ENCODE measurements at regions not wholly inside any gene's neighbourhood (a gene's known extent, or its start where the extent isn't known, plus 50 kb on each side); places are given as distances from the start of the nearest gene placed in this dataset.
A peak's percentile ranks its signal among the peaks of the same experiment; 100 is the strongest.

DNA sequence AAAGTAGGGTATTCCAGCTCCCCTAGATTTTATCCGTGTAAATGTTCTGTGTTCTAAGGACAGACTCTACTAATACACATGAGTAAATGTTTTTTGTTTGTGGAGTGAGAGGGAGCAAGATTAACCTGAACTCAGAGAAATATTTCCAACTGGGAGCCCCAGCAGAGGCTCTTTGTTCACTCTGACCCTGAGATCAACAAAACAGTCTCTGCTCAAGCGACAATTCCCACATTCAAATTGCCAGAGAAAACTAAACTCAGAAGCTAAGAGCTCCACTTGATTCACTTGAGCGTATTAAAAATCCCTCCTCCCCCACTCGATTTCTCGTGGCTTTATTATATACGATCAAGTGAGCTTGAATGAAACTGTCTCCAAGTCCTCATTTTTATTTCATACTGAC, 413.9 kb upstream of the JARID2 start:
- no peak for TF ChIP-seq ZNF219 (CRISPR knock-in tag; IDR thresholded peaks at IDR 0.05; ENCODE audit: borderline replicate concordance)
- no peak for TF ChIP-seq PRRX2 (CRISPR knock-in tag; IDR thresholded peaks at IDR 0.05)
- TF ChIP-seq RELA (CRISPR knock-in tag; IDR thresholded peaks at IDR 0.05; ENCODE audit: borderline replicate concordance): no peak
- TF ChIP-seq NR1H2 (CRISPR knock-in tag; IDR thresholded peaks at IDR 0.05): no peak
- TF ChIP-seq, protein P1, sequence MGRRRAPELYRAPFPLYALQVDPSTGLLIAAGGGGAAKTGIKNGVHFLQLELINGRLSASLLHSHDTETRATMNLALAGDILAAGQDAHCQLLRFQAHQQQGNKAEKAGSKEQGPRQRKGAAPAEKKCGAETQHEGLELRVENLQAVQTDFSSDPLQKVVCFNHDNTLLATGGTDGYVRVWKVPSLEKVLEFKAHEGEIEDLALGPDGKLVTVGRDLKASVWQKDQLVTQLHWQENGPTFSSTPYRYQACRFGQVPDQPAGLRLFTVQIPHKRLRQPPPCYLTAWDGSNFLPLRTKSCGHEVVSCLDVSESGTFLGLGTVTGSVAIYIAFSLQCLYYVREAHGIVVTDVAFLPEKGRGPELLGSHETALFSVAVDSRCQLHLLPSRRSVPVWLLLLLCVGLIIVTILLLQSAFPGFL (CRISPR knock-in tag; IDR thresholded peaks at IDR 0.05; ENCODE audit: borderline replicate concordance): no peak
- TF ChIP-seq NR2C2 (CRISPR knock-in tag; IDR thresholded peaks at IDR 0.05): no peak
- TF ChIP-seq, protein P2, sequence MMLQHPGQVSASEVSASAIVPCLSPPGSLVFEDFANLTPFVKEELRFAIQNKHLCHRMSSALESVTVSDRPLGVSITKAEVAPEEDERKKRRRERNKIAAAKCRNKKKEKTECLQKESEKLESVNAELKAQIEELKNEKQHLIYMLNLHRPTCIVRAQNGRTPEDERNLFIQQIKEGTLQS (CRISPR knock-in tag; conservative IDR thresholded peaks at IDR 0.05): no peak
- TF ChIP-seq, protein P3, sequence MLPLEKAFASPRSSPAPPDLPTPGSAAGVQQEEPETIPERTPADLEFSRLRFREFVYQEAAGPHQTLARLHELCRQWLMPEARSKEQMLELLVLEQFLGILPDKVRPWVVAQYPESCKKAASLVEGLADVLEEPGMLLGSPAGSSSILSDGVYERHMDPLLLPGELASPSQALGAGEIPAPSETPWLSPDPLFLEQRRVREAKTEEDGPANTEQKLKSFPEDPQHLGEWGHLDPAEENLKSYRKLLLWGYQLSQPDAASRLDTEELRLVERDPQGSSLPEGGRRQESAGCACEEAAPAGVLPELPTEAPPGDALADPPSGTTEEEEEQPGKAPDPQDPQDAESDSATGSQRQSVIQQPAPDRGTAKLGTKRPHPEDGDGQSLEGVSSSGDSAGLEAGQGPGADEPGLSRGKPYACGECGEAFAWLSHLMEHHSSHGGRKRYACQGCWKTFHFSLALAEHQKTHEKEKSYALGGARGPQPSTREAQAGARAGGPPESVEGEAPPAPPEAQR (CRISPR knock-in tag; IDR thresholded peaks at IDR 0.05): no peak
- TF ChIP-seq, protein P4, sequence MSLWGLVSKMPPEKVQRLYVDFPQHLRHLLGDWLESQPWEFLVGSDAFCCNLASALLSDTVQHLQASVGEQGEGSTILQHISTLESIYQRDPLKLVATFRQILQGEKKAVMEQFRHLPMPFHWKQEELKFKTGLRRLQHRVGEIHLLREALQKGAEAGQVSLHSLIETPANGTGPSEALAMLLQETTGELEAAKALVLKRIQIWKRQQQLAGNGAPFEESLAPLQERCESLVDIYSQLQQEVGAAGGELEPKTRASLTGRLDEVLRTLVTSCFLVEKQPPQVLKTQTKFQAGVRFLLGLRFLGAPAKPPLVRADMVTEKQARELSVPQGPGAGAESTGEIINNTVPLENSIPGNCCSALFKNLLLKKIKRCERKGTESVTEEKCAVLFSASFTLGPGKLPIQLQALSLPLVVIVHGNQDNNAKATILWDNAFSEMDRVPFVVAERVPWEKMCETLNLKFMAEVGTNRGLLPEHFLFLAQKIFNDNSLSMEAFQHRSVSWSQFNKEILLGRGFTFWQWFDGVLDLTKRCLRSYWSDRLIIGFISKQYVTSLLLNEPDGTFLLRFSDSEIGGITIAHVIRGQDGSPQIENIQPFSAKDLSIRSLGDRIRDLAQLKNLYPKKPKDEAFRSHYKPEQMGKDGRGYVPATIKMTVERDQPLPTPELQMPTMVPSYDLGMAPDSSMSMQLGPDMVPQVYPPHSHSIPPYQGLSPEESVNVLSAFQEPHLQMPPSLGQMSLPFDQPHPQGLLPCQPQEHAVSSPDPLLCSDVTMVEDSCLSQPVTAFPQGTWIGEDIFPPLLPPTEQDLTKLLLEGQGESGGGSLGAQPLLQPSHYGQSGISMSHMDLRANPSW (CRISPR knock-in tag; conservative IDR thresholded peaks at IDR 0.05; ENCODE audit: low read depth): no peak
- TF ChIP-seq IRF2 (CRISPR knock-in tag; IDR thresholded peaks at IDR 0.05; ENCODE audit: borderline replicate concordance, low read depth): no peak
- no peak for TF ChIP-seq MXD4 (CRISPR knock-in tag; IDR thresholded peaks at IDR 0.05; ENCODE audit: borderline replicate concordance)
- TF ChIP-seq, protein P5, sequence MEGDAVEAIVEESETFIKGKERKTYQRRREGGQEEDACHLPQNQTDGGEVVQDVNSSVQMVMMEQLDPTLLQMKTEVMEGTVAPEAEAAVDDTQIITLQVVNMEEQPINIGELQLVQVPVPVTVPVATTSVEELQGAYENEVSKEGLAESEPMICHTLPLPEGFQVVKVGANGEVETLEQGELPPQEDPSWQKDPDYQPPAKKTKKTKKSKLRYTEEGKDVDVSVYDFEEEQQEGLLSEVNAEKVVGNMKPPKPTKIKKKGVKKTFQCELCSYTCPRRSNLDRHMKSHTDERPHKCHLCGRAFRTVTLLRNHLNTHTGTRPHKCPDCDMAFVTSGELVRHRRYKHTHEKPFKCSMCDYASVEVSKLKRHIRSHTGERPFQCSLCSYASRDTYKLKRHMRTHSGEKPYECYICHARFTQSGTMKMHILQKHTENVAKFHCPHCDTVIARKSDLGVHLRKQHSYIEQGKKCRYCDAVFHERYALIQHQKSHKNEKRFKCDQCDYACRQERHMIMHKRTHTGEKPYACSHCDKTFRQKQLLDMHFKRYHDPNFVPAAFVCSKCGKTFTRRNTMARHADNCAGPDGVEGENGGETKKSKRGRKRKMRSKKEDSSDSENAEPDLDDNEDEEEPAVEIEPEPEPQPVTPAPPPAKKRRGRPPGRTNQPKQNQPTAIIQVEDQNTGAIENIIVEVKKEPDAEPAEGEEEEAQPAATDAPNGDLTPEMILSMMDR (IDR thresholded peaks at IDR 0.05): no peak
- Mint-ChIP-seq H3K27ac (peak overlapping the region; percentile 57), H3K4me3 (peak overlapping the region; percentile 16), H3K36me3 (no peaks in the 10 kb centered on the region; the same call in 1 of the 2 replicates), H3K9me3 (peaks cover 5% of the 10 kb centered on the region; the same call in 1 of the 2 replicates), H3K4me1 (peaks cover 49% of the 10 kb centered on the region), H3K27me3 (ENCODE audit: low read depth) (peaks cover 3% of the 10 kb centered on the region; the same call in 1 of the 2 replicates)
- ChIA-PET POLR2A (interaction anchor here (0.7 kb wide), 1 partner anchor 37 kb away, joined by 3 read pairs; no protein-coding TSS in a partner anchor), CTCF (interaction anchor here (1.5 kb wide), 1 partner anchor 121 kb away, joined by 4 read pairs; no protein-coding TSS in a partner anchor)
- DNase-seq (ENCODE audit: low spot score): no peak
- ATAC-seq: peak; percentile 69

DNA sequence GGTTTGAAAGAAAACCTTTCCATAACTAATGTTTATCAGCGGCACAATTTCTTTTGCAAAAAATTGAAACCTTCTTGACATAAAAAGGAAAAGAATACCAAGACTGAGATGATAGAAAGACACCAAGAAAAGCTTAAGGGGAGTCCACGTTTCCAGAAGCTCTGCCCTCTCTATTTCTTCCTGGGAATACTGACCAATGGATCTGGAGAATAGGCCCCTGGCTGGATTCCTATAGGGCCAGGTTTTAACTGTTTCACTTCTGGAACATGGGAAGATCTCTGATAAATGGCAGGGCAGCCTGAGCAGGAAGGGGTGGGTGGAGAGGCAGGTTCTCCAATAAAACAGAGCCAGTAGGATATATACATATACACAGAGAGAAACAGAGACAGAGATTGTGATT, 413.4 kb upstream of the JARID2 start:
- H3K4me3 Mint-ChIP-seq: peak overlapping the region; percentile 16
- ATAC-seq (peak; percentile 57), DNase-seq (ENCODE audit: low spot score) (no peak)
- ChIA-PET CTCF (interaction anchor here (1.5 kb wide), 1 partner anchor 121 kb away, joined by 4 read pairs; no protein-coding TSS in a partner anchor), POLR2A (interaction anchor here (0.5 to 0.7 kb wide), 2 partner anchors 38 to 166 kb away, joined by 3 to 6 read pairs; no protein-coding TSS in a partner anchor)
- H3K9me3 Mint-ChIP-seq: peaks cover 5% of the 10 kb centered on the region; the same call in 1 of the 2 replicates
- no peaks in the 10 kb centered on the region; the same call in 1 of the 2 replicates for H3K36me3 Mint-ChIP-seq
- peaks cover 3% of the 10 kb centered on the region; the same call in 1 of the 2 replicates for H3K27me3 Mint-ChIP-seq (ENCODE audit: low read depth)
- no peak for TF ChIP-seq GTF2I (CRISPR knock-in tag; conservative IDR thresholded peaks at IDR 0.05)
- TF ChIP-seq, protein P6, sequence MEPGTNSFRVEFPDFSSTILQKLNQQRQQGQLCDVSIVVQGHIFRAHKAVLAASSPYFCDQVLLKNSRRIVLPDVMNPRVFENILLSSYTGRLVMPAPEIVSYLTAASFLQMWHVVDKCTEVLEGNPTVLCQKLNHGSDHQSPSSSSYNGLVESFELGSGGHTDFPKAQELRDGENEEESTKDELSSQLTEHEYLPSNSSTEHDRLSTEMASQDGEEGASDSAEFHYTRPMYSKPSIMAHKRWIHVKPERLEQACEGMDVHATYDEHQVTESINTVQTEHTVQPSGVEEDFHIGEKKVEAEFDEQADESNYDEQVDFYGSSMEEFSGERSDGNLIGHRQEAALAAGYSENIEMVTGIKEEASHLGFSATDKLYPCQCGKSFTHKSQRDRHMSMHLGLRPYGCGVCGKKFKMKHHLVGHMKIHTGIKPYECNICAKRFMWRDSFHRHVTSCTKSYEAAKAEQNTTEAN (CRISPR knock-in tag; IDR thresholded peaks at IDR 0.05): no peak
- TF ChIP-seq KAT7 (CRISPR knock-in tag; IDR thresholded peaks at IDR 0.05; ENCODE audit: borderline replicate concordance): no peak
- TF ChIP-seq ZNF396 (CRISPR knock-in tag; IDR thresholded peaks at IDR 0.05; ENCODE audit: borderline replicate concordance): no peak
- no peak for TF ChIP-seq CBFB (CRISPR knock-in tag; IDR thresholded peaks at IDR 0.05; ENCODE audit: low read depth)
- TF ChIP-seq MYBL2 (CRISPR knock-in tag; IDR thresholded peaks at IDR 0.05): no peak
- TF ChIP-seq CREB1 (CRISPR knock-in tag; IDR thresholded peaks at IDR 0.05): no peak
- no peak for TF ChIP-seq ZNF263 (CRISPR knock-in tag; IDR thresholded peaks at IDR 0.05; ENCODE audit: low read depth)
- no peak for TF ChIP-seq ELF4 (CRISPR knock-in tag; IDR thresholded peaks at IDR 0.05; ENCODE audit: low read depth)
- no peak for TF ChIP-seq NR3C1 (CRISPR knock-in tag; conservative IDR thresholded peaks at IDR 0.05; ENCODE audit: low read depth)
- TF ChIP-seq, protein P1 (CRISPR knock-in tag; IDR thresholded peaks at IDR 0.05; ENCODE audit: borderline replicate concordance): no peak
- TF ChIP-seq, protein P7, sequence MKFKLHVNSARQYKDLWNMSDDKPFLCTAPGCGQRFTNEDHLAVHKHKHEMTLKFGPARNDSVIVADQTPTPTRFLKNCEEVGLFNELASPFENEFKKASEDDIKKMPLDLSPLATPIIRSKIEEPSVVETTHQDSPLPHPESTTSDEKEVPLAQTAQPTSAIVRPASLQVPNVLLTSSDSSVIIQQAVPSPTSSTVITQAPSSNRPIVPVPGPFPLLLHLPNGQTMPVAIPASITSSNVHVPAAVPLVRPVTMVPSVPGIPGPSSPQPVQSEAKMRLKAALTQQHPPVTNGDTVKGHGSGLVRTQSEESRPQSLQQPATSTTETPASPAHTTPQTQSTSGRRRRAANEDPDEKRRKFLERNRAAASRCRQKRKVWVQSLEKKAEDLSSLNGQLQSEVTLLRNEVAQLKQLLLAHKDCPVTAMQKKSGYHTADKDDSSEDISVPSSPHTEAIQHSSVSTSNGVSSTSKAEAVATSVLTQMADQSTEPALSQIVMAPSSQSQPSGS (CRISPR knock-in tag; IDR thresholded peaks at IDR 0.05; ENCODE audit: borderline replicate concordance, low read depth): no peak
- TF ChIP-seq EMX1 (CRISPR knock-in tag; IDR thresholded peaks at IDR 0.05): no peak
- peaks cover 45% of the 10 kb centered on the region for H3K4me1 Mint-ChIP-seq
- peak overlapping the region; percentile 57 for H3K27ac Mint-ChIP-seq
